Transverse colon (tissue), 4 donors: ENCODE measurements at regions not wholly inside any gene's neighbourhood (a gene's known extent, or its start where the extent isn't known, plus 50 kb on each side); places are given as distances from the start of the nearest gene placed in this dataset.

Experiments
- CTCF ChIP-seq, 5 experiments: fragments of 200-600 bp in 3 of 5; fragments of 450-650 bp in 2 of 5; sonication (generic) in 3 of 5; IDR thresholded peaks; 1 replicate in 2 of 5; 2 replicates in 3 of 5; pipeline ENCODE4 v1.5.1; 2016 to 2017; ENCODE audit warnings: antibody characterized with exemption in 5 of 5, inconsistent platforms in 3 of 5, mild to moderate bottlenecking in 2 of 5, moderate library complexity in 1 of 5
- EP300 ChIP-seq: sonication (generic); formaldehyde crosslinking; IDR thresholded peaks from one replicate; pipeline ENCODE4 v1.6.1; 2017; ENCODE audit warnings: antibody characterized with exemption, low read depth
- POLR2A ChIP-seq: fragments of 450-650 bp; IDR thresholded peaks from one replicate; pipeline ENCODE4 v1.6.1; 2016; ENCODE audit warnings: antibody characterized with exemption, mild to moderate bottlenecking, moderate library complexity
- POLR2AphosphoS5 ChIP-seq, 3 donors: sonication (generic); formaldehyde crosslinking; IDR thresholded peaks; one replicate each; pipeline ENCODE4 v1.6.1; 2016; ENCODE audit warnings: antibody characterized with exemption in 3 of 3

DNA sequence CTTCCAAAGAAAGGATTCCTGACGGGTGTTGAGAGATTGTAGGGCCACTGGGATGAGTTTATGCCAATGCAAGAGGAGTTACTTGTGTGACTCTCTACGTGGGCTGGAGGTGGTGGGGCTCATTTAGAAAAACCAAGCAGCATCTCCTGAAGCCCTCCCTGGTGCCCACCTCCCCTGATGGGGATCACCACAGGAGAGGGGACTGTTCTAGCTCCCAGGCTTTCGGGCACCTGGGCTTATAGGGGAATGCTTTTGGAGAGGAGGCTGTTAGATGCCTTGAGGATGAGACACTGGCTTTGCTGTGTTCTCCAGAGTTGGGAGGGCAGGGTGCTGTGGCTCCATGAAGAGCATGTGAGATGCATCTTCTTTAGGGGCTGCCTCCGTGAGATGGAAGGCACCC lies 65.0 kb downstream of the IRX1 start:
- TF ChIP-seq CTCF (IDR thresholded peaks at IDR 0.05) (no peak), POLR2A (no peak), POLR2AphosphoS5 (IDR thresholded peaks at IDR 0.05) (no peak), EP300 (no peak)
